Activated T-cell treated with anti-CD3 and anti-CD28 coated beads for 24 hours (primary cell): ENCODE measurements at regions not wholly inside any gene's neighbourhood (a gene's known extent, or its start where the extent isn't known, plus 50 kb on each side); places are given as distances from the start of the nearest gene placed in this dataset.

Experiments used
- DNase-seq: peaks from one replicate; pipeline ENCODE4 v3.0.0-alpha.2; 2020; ENCODE audit warnings: low read depth

- DNase-seq, result no peak
Measured at GRCh38 chr3:107992976-107993684, 97.7 kb downstream of the CD47 start.

GRCh38 chr3:107990926-107991325, 99.9 kb downstream of the CD47 start:
- no peak for DNase-seq

GRCh38 chr3:107990433-107990832, 100.4 kb downstream of the CD47 start:
- DNase-seq, result no peak

- no peak for DNase-seq
Measured at GRCh38 chr3:107989661-107990060, 101.2 kb downstream of the CD47 start.

DNA sequence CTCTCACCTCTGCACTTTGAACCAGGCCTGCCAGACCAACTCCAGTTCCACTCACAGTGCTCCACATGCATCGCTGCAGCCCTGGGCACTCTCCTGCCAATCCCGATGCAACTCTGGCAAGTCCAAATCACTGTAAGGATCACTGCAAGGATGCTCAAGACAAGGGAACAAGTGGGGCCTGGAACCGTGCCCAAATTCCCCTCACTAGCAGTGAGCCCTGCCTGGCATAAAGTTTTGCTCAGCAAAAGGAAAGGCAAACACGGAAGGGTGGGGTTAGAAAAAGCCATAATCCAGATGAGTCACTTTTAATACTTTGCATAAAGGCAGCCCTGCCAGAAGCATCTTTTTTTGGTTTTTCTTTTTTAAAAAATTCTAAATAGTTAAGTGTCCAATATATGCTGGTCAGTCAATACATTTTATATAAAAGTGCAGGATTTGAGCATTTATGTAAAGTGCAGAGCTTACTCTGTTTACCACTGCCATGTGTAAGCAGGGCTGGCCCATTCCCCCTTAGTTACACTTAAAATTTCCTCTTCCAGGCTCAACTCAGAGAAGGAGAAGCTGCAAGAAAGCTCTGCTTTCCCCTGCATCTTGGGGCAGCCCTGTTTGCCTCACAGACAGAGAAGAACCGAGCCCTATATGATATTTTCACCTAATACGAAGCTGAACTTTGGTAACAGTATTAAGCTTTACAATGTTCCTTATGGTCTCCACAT, 102.2 kb downstream of the CD47 start:
- no peak for DNase-seq

- no peak for DNase-seq
Measured at GRCh38 chr3:107987036-107987939, 103.5 kb downstream of the CD47 start.

DNA sequence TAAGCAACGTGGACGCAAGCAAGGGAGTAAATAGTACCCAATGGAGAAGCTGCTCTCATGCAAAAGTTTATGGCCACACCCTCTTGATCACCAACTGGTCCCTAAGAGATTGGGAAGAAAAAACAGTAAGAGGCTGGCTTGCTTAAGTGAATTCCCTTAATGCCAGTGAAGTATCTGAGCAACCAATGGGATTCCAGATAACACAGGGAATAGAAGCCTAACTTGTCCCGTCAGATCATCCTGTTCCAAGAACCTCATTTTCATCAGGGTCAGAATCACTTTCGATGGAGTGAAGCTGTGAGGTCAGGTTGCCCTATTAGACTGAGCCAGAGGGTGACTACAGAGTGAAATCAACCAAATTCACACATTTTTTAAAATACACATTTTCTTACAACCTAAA, 104.3 kb downstream of the CD47 start:
- DNase-seq, result no peak

DNA sequence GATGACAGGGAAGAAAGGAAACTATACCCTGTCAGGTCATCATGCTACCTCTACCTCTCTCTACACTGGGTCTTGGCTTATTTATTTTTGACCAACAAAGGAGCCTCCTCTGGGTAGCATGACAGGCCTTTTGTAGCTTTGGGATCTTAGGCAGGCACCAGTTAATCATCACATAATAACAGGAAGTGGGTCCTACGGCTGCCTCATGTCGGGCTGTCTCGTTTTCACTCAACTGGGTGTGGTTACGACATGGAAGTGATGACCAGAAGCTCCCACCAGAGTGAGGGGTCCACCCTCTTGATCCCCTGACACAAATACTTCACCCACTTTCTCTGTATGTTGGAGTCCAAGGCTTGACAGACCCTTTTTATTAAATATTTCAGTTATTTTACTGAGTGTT, 105.3 kb downstream of the CD47 start:
- no peak for DNase-seq

- no peak for DNase-seq
Measured at GRCh38 chr3:107983247-107983646, 107.6 kb downstream of the CD47 start.

GRCh38 chr3:107982165-107982564, 108.7 kb downstream of the CD47 start:
- DNase-seq, result no peak

- DNase-seq, result no peak
Measured at GRCh38 chr3:107981471-107982111, 109.2 kb downstream of the CD47 start.

DNA sequence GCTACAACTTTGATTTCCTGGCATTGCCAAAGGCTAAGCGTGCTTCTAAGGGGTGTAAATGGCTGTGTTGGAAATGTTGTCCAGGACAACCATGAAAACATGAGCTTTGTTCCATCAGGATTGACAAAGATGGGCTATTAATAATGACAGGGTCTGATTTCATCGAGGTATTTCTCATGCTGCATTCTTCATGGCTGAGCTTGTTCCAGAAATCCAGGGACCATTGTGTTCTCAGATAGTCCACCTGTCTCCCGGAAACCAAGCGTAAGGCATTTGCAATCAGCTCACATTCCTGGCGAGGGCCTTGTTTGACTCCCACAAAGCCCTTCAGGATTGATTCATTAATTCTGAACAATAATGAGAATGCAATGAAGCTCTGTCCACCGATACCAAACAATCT, 111.3 kb downstream of the CD47 start:
- no peak for DNase-seq

- DNase-seq, result no peak
Measured at GRCh38 chr3:107978131-107979055, 112.4 kb downstream of the CD47 start.

GRCh38 chr3:107977221-107978130, 113.4 kb downstream of the CD47 start:
- no peak for DNase-seq

DNA sequence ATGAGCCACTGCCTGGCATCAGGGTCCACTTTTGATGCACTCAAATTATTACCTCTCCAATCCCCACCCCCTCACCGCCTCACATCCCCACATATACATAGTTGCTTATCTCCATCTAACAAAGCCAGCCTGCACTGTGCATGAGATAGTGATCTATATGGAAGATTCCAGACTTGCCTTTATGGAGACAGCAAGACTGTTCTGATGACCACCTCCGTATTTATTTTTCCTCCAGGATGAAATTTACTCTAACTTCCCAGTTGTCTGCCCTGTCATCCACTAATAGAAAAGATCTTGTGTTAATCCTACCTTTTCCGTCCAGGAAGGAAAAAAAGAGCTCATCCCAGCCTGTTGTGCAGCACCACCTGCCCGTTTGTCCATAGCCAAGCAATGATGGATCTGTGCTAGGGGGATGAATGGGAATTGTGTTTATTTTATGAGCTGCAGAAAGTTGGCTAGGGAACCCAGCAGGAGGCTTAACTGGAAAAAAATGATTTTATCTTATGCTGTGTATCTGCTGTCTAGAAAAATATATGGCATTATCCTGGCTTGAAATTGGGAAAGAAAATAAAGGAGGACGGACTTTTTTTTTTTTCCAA, 114.5 kb downstream of the CD47 start:
- DNase-seq, result no peak

- no peak for DNase-seq
Measured at GRCh38 chr3:107975529-107976201, 115.2 kb downstream of the CD47 start.

DNA sequence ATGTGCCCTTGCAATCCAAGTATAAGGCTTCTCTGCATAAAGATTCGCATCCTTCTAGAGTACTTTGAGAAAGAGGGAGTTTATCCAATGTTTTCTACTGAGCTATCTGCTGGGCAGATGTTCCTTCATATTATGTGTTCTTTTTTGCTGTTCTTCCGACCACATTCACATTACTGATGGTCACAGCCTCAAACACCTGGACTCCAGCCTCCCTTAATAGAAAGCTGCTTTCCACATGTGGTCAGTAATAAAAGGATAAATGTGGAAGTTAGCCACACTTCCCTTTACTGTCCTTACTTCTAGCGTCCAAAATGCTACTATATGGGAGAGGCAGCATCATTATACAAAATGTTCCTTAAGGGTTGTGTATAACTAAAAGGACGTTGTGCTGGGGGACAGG, 116.9 kb downstream of the CD47 start:
- no peak for DNase-seq

- DNase-seq, result no peak
Measured at GRCh38 chr3:107973152-107973551, 117.7 kb downstream of the CD47 start.

DNA sequence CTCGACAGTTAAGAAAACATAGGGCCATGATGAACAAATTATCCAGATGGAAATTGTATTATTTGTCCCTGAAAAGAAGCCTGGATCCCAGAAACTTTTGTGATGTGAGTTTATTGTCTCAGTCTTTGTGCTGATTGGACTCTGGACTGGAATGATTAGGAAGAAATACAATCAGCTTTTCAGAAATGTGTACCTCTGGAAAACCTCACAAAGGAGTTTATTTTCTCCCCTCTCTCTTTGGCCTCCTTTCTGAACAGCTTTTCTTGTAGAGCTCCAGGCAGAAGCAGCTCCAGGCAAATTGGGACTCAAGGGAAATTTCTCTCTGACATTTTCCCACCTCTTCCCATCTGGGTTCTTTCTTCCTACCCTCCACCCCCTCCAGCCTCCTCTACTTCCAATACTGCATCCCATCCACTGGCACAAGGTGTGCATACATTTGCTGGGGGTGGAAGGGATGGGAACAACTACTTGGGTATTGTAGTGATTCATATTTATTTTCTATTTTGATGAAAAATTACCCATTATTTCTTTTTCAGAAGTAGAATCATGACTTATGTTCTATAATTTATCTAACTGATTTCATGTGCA, 119.7 kb downstream of the CD47 start:
- DNase-seq, result no peak
